Stimulated activated CD4-positive, alpha-beta T cell treated with anti-CD3 and anti-CD28 coated beads, TNF-alpha, amount 100 ng/mL, for 24 hours (primary cell): ENCODE measurements at regions not wholly inside any gene's neighbourhood (a gene's known extent, or its start where the extent isn't known, plus 50 kb on each side); places are given as distances from the start of the nearest gene placed in this dataset.

Experiments
- DNase-seq, 3 experiments: peaks; one replicate each; pipeline ENCODE4 v3.0.0-alpha.2; 2020; ENCODE audit warnings: low read depth in 3 of 3

DNA sequence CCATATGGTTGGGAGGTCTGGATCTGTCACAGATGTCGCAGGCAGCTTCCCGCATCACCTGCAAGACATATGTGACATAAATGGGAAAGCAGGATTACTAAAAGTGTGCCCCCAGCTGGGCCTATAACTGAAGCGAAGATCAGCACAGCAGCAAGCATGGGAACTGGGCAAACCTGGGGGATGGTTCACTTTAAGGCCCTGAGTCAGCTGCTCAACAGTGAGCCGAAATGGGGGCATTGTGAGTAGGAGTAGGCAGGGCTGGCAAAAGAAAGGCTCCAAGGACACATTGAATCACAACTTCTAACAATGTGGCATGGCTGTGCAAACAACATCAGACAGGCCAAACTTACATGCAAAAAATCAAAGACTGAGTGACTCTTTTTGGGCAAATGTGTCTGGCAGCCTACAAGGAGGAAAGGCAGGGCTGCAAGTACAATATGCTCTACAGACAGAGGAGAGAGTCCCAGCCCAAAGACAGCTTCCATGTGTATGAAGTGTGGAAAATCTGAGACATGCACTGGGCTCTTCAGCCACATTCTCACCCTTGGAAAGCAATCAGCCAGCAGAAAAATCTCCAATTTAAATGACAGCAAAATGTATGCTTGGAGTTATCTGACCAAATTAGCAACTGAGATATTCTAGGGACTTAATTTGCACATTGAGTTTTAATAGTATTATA lies 531.0 kb upstream of the MMS22L start:
- DNase-seq, result no peak

DNA sequence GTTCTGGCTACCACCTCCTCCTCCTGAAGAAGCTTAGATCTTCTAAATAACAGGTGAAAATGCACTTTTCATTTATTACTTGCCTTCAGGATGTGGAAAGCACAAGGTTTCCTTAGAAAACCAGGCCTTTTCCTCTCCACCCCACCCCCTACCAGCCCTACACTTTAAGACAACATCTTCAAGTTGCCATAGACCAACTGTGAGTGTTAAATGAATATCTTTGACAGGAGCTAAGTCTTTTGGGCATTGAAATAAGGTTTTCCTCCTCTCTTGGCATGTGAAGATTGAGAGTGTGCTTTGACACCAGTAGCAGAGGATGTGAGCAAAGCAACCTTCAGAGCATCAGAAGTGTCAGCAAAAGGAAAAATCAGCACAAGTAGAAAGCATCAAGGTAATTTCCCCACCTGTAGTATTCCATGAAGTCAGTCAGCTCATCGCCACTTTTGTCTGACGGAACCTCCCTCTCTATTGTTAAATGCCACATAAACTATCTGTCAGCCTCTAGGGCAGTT lies 532.3 kb upstream of the MMS22L start:
- DNase-seq, result no peak

DNA sequence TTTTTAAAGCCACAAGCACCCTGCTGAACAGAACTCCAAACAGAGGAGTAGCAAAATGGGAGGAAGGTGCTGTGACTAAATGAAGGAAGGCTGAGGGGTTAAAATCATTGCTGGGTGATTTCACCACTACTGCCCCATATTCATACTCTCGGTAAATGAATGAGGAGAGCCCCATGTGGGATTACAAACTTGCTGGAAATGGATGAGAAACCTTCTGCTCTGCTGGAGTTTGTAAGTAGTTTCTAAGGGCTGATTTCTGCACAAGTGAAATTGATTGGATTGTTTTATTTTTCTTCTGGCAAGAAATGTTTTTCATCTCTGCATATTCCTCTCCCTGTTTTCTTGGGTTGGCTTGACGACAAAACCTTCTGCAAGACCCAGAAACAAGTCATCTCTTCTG lies 533.5 kb upstream of the MMS22L start:
- DNase-seq, result no peak

DNA sequence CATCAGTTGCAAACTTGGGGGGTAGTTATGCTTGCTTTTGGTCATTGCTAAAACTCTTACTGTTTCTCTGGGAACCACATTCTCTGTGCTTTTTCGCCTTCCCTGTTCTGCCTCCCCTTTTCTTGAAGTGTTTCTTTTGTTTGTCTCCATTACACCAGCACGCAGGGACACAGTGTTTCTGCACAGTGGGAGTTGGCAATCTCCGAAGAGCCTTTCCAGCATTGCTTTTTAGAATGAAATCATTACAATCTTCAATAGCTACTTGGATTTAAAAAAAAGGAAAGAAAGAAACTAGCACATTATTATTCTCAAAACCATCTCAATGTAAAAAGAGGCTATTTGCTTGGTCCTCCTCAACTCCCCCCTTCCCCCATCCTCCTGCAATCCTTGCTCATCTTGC lies 536.7 kb upstream of the MMS22L start:
- no peak for DNase-seq

DNA sequence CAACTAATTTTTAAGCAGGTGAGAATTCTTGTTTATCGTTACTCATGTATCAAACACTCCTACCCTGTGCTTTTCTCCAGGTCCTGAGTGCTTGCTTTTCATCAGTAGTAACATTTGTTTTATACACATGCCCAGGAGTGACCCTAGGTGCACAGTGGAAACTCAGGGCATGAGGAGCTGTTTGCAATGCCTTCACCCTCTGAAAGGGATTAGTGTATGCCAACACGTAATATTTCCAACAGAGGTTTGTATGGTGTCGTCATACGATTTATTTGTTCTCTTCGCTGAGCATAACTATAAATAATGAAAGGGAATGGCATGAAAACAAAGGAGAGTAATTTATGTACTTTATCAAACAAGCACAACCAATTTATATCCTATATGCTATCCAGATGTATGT lies 537.4 kb upstream of the MMS22L start:
- no peak for DNase-seq

DNA sequence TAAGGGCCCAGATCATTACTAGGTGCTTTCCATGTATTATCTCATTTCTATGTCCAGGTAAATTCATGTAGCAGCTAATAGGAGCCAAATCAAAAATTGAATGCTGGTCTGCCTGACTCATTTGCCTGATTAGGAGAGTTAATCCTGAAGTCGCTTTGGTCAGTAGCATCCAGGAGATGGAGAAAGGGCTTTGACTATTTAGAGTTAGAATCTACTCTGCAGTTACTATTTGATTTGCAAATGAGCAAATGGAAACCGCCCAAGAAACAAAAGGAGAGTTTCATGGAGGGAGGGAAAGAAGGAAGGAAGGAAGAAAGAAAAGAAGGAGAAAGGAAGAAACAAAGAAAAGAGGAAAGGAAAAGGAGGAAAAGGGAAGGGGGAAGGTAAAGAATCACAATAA lies 539.6 kb upstream of the MMS22L start:
- no peak for DNase-seq

DNA sequence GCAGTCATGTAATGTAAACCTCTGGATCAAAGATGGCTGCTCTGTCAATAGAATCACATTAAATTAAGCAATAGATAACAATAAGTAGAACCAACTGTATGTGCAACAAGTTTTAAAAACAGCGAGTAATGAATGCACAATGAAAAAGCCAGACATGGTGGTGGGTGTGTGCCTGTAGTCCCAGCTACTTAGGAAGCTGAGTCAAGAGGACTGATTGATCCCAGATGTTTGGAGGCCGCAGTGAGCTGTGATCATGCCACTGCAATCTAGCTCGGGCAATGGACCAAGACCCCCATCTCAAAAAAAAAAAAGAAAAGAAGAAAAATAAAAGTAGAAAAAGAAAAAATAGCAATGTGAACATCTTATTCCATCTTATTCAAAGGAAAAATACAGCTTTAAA lies 558.7 kb upstream of the MMS22L start:
- no peak for DNase-seq

DNA sequence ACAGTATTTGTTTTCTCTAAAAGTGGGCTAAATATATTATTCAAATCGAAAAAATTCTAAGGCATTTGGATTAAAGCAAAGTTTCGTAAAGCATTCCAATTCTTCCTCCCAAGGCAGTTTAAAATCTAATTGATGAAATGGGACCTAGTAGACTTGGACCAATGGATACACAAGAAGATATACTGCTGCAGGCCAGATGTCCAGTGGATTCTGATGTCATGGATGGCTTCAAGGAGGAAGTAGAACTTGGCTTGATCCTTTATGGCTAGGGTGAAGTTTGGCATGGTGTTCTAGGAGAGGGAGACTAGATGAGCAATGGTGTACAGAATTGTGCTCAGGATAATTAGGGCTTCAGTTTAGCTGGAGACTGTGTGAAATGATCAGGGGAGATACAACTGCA lies 559.5 kb upstream of the MMS22L start:
- no peak for DNase-seq

DNA sequence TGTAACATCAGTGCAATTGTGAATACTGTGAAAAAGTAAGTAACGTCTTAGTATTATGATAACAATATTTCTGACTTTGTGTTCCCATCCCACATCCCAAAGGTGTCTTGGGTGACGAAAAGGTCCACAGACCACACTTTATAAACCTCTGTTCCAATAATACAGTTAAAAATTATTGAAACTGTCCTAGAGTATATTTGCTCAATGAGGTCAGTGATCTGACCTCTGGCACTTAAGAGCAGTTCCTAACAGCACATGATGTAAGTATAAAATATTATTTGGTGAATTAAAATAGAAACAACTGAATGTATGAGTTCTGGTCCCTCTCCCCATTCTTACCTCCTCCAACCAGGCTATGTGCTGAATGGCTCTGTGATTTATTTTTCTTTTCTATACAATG lies 566.4 kb upstream of the MMS22L start:
- DNase-seq, result no peak

DNA sequence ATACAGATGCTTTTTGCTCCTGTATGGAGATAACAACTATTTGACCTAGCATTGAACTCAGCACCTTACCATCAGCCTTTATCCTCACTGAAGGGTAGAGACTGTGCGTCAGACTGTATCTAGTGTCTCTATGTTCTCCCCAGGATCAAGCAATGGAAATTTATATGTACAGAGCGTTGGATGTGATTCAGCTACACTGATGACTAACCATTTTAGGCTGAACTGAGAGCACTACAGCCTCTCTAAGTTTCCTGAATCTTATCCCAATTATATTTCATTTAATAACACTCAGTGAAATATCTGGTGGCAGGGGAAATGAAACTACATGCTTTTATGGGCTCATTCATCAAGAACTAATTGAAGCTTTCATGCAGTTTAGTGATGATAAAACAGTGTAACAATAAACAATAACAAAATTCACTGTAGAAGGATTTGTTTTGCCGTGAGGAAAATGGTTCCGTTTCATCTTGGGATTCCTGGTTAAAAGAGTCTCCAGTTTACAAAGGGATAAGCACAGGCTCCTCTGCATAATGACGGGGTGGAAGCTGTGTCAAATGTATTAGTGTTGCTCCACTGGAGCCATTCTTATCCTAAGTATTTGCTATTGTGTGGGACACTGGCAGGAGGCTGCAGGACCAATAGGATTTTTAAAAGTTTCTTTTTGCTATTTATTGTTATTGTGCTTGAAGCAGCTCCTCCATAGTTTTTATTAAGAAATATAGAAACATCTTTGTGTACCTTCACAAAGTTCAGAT lies 567.6 kb upstream of the MMS22L start:
- no peak for DNase-seq

DNA sequence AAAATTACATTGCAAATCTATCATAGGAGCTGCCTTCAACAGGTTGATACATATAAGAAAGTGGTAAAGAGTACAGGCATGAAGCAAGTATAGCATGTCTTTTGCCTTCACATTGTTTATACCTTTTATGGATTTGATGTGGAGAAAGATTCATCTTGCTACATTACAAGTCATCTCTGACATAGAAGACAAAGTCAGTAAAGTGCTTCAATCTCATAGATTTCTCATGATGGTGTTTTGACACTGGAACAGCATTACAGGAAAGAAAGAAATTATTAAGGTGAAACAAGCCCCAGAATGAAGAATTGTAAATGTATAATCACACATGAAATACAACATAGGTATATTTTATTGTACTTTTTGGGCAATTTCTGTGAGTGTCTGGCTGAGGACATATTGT lies 580.7 kb upstream of the MMS22L start:
- DNase-seq, result no peak

DNA sequence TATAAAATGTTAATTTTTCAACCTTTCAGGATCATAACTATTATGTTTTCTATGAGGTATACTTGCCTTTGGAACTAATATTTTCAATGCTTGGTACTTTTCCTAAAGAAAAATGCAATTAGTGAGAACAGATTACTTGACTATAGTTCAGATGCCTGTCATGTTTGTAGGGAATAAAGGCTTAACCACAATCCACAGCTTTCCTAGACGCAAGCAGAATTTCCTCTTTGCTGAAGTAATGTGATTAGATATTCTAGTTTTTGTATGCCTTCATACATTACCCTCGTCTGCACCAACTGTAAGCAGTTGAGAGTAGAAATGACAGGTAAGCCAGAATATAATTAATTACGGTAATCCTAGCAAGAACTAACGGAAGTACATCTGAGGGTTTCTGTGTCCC lies 581.4 kb upstream of the MMS22L start:
- DNase-seq, result no peak

DNA sequence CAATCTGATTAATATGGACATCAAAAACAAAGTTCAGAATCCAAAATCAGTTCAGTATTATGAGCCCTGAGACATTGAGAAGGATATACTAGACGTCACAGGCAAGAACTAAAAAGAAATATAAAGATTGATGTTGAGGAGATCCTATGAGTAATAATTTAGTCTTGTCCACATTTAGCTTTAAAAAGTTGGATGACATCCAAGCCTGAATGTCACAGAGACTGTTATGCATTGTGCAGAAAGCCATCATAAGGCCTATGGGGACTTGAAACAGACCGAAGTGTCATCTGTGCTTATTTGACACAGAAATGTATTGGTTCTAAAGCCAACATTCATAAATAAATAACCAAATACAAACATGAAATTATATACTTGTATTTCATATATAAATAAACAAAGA lies 581.8 kb upstream of the MMS22L start:
- no peak for DNase-seq

DNA sequence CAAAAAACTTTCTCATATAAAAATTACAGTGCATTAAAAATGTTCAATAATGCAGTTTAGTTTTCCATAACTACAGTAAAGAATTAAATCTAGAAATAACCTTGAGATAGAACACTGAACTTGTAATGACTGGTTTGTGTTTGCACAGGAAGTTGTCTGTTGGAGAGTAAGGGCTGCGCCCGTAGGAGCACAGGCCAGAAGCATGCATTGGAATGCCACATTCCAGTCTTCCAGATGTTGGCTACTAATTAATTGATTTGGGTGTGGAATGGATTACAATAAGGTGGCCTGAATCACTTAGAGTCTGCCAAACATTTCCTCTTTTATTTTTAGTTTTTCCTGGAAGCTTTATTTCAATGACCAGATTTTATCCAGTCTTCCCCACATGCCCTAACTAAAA lies 582.6 kb upstream of the MMS22L start:
- DNase-seq, result no peak

DNA sequence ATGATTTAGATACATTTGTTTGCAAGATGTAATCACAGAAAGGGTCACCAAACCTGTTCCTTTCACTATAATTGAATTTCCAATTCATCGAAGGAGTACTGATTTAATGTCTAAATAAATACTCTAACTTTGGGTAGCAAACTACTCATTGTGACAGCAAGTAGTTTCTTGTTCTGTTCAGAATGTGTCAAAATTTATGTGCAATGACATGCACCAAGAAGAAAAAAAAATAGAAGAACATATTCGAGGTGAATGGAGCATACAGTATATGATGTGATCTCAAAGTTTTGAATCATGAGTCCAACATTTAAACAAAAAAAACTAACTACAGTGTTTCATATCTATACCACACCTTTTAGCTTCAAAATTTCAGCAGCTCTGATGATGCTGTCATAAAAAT lies 583.6 kb upstream of the MMS22L start:
- no peak for DNase-seq

DNA sequence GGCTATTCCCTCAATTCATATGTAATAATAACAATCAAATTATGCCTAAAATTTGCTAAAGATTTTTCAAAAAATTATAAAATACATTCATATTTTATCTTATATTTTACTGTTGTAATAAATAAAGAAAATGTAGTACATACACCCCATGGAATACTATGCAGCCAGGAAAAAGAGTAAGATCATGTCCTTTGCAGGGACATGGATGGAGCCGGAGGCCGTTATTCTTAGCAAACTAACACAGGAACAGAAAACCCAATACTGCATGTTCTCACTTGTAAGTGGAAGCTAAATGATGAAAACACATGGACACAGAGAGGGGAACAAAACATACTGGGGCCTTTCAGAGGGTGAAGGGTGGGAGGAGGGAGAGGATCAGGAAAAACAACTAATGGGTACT lies 584.2 kb upstream of the MMS22L start:
- DNase-seq, result no peak

DNA sequence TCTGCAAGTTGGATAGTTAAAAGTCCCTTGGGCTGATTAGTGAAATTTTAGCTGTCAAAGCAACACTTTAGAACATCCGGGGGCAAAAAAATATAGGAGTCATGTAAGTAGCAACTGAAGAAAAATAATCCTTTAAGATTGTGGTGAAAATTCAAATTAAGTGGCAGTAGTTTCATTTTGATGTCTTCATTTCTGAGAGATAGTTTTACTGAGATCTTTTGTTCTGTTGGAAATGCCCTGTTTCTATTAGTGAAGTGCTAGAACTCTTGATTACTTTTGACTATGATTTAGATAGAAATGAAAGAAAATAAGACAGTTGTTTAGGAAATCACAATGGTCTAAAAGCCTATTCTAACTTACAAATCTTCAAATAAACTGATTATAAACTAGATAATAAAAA lies 587.3 kb upstream of the MMS22L start:
- DNase-seq, result no peak

DNA sequence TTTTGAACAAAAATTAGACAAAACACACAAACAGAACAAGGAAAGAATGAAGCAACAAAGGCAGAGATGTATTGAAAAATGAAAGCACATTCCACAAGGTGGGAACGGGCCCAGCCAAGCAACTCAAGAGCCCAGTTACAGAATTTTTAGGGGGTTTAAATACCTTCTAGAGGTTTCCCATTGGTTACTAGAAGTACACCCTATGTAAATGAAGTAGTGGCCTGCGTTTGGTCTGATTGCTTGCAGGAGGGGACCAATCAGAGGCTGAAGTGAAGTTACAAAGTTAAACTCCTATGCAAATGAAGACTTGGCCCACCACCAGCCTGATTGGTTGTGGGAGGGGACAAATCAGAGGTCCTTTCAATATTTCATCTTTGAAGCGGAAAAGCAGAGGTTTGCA lies 593.7 kb upstream of the MMS22L start:
- DNase-seq, result no peak

DNA sequence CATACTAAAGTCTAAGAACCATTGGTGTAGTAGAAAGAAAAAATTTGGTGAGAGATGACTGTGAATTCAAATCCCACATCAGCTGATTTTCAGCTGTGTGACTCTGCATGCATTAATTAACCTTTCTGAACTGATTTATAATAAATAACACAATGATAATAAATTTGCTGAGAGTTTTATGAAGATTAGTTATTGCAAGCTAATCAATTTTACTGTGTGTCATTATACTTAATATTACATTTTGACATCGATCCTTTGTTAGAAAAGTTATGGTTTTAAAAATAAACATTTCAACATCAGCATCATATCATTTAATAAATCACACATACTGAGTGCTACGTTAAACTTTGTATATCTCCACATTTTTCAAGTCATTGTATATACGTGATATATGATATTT lies 599.7 kb upstream of the MMS22L start:
- no peak for DNase-seq

DNA sequence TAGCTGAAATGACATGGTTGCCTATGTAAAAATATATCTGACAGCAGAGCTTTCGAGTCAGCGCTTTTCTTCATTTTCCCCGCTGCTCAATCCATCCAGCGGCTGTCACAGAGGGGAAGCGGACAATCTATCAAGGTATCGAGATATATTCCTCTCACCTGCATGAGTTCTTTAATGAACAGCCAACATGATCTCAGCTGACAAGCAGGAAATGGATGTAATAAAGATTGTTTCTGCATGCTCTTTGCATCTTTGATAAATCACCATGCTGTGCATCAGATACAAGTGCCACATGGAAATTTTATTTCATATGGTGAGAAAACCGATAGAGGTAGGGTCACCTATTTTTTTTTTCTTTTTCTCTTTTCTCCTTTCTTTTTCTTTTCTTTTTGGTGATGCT lies 602.3 kb upstream of the MMS22L start:
- DNase-seq, result no peak

DNA sequence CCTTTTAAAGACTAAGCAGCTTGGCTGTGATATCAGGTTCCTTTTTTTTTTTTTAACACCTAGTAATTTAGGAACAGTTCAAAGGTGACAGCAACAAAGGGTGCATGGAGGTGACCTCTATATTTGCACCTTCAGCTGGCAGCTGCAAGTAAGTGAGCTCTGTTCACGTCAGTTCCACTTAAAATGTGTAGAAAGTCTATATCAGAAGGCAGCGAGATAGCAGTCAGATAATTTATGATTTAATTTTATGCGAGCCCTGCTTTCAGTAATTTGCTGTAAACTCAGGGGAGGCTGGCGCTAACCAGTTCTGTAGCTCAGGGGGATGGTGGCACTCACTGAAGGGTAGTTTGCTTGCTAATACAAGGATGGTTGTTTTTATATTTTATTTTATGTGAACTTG lies 602.8 kb upstream of the MMS22L start:
- DNase-seq, result no peak

DNA sequence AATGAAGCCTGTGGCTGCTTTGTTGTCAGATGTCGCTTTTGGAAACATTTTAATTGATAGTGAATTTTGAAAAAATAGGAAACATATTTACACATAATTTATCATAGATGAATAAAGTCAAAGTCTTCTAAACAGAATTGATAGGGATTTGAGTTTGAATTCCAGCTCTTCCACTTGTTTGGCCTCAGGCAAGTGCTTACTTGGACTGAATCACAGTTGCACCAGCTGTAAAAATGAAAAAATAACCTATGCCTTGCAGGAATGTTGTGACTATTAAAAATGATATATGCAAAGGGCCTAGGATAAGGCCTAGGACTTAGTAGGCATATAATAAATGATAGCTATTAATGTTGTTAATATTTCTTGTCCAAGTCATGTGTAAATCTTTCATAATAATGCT lies 618.5 kb upstream of the MMS22L start:
- DNase-seq, result no peak

DNA sequence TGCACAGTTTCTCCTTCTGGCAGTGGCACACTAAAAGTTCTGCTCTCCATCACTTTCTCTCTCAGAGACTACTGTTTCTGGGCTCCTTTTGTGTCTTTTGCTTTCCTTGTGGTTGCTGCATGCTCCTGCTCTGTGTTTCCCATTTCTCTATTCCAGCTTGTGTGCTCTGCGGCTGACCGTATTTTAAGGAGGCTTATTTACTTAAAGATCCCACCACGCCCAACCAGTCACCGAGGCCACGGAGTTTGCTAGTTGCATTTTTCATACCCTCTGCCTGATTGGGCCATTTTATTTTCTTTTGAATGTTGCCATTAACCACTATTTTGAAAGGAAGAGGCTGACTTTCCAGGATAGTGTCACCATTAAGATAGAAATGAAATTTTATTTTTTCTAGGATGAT lies 626.4 kb upstream of the MMS22L start:
- DNase-seq, result no peak

DNA sequence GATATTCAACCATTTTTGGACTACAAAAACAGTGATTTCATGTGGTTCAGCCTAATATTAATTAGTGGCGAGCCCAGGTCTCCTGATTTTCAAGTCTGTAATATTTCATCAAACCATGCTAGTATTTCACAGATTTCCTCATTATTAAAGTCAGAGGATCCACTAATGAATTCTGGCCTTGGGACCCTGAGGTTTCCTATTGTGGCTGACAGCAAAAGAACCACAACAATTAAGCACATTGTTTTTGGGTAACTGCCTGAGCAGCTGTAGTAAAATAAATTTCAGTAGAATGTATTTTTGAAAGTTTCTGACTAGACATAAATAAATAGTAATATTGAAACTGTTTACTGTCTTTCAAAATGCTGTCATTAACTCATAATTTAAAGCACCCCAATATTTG lies 630.7 kb upstream of the MMS22L start:
- no peak for DNase-seq
